ENCODE measurements at regions not wholly inside any gene's neighbourhood (a gene's known extent, or its start where the extent isn't known, plus 50 kb on each side); places are given as distances from the start of the nearest gene placed in this dataset.

DNA sequence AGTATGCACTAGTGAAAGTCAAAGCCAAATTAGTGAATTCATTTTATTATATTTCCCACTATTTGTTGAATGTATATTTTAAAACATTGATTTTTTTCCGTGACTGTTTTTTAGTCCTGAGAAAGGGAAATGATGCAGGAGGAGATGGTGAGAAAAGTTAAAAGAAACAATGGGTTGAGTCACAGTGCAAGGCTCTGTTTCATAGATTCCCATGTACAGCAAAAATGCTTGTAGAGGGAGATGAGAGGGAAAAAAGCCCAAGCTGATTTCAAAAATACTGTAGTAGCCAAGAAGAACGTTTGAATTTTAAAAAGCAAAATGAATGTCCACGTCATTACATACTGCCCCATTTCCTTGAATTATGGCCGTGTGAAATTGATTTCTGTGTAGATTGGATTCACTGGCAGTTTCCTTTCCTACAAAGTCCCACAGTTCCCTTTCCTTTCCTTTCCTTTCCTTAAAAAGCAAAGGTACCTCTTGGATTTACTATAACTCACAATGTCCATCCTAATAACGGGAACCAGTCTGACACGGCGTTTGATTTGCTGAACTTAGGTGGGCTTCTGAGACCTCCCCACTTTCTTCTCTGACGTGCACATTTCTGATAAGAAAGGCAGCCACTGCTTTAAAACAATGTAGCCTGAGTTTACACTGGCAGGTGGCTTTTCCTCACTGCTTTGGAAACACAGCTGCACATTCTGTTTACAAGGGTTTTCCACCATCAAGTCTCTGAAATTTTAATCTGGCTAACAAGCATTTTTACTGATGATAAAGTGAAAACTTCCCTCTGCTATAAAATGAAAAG is 63.7 kb downstream of the SPCS3 start:
- no peak for DNase-seq

DNA sequence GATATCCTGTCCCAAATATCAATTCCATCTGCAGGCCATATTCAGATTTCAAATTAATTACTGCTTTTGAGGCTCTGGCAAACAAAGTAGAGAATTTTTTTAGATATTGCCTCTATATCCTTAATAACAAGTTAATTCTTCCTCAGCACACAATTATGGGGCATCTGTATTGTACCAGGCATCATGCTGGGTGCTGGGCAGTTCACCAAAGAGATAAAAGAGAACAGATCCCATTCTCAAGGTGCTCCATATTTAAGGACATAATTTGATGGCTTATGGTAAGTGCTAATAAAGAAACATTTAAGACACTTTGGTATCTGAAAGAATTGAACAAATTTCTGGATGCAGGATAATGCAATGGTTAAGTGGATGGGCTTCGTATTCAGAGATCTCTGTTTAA is 65.8 kb downstream of the SPCS3 start:
- no peak for DNase-seq

DNA sequence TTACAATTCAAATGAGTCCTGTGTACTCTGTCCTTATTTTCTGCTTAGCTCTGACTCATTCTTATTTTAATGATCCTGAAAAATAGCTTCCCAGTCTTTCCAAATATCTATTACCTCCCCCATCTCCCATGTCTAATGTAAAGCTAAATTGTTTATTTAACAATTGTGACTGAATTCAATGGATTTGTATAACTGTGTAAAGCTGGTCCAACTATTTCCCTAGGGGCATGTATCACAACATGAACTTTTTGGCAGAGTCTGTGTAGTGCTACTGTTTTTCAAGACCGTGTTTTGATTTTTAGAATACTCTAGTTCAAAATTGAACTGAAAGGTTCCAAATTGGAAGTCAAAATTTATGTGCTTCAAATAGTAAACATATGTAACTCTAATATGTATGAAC is 67.8 kb downstream of the SPCS3 start:
- DNase-seq: no peak

DNA sequence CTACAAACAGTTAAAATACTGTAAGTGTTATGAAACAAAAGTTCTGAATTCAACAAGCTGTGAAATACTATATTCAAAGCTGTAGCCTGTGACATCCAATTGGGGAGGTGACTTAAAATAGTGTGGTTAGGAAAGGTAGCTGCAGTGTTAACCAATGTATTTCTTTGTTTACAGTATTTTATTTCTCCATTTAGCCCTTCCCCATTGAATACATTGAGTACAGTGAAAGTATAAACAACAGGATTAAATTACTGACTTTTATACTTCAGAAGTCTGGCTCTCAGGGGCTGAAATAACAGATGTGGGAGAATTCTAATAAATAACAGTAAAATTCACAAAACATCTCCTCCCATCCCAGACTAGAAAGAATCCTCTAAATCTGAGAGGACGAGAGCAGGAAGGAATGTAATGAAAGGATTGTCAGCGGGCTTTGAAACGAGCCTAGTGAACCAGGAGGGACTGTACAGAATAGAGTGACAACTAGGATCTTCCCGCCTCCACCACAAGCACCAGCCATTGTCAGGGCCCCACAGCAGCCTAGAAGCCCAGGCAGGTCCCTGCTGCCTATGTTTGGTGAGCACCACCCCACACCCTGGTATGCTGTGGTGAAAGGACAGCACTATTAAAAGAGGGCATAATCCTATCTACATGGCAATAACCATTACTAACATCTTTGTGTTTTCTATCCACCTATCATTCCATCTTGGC is 73.7 kb downstream of the SPCS3 start:
- DNase-seq: no peak

DNA sequence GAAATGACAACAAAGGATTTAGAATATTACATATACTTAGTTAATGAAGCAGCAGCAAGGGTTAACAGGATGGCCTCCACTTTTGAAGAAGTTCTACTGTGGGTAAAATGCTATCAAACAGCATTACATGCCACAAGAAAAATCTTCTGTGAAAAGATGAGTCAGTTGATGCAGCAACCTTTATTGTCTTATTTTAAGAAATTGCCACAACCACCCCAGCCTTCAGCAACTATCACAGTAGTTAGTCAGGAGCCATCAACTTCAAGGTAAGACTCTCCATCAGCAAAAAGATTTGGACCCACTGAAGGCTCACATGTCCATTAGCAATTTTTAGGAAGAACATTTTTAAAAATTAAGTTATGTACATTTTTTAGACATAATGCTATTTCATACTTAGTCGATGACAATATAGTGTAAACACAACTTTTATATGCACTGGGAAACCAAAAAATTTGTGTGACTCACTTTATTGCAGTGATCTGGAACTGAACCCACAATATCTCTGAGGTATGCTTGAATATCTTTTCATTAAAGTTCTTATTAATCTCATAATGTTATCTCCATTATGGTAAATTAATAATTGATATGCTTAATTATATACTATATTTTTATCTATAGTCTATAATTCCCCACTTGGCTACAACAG is 81.2 kb downstream of the SPCS3 start:
- no peak for DNase-seq

DNA sequence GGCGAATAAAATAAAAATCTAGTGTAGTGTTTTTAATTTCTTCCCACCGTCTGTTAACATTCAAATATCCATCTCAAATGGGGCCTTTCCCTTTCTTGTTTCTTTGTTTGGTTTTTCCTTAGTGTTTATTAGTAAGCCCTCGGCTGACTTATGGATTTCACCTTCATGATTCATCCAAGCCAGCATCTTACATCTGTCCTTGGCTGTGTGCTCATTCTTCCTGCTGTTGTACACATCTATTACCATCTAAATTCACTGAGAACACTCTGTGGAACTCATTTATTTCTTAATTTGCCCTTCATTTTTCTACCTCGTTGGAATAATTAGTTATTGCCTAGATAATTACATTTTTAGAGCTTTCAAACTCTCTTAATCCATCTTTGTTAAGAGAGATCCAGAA is 84.9 kb downstream of the SPCS3 start:
- no peak for DNase-seq

DNA sequence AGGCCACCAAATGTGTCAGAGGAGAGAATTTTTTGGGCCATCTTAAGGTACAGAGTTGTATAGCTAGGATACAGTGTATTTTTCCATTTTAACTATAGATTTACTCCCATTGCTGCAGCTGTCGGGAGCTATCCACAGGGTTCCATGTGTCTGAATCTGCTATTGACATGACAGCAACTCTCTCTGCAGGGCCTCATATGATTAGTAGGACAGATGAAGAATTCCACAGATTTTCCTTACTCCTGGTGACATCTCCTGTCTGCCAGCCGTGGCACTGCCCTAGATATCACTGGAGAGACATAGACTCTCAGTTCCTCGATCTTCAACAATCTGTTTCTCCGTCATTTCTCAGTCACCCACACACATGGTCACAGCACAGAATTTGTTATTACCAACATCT is 86.5 kb downstream of the SPCS3 start:
- DNase-seq: no peak

DNA sequence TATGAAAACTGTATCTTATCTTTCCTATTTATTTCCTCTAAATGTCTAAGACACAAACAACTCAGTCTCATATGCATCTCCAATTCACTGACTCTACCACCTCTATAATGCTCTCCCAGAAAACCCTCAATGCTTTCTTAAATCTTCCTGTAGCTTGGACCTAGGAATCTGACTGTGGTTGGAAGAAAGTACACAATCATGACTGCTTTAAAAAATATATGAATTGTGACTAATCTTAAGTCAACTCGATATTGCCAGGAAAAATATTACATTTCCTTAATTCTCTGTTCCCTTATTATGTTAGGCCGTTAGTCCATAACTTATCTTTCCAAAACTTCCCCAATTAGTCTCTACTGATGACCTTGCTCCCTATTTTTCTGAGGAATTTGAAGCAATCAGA is 87.0 kb downstream of the SPCS3 start:
- DNase-seq: no peak

DNA sequence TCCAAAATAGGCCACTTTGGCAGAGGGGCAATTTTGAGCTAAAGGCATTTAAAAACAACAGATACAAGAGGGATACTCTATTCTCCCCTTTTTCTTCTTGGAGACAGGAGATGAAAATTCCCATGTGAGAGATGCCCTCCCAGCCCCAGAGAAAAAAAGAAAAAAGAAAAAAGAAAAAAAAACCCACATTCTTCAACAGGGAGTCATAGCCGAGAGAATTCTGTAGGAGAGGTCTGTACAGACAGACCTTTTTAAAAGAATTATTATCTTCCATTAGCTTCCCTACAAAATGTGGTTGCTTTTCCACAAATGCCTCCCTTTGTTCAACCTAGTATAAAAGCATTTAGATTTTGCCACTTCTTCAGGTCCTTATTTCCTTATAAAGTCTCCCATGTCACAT is 89.9 kb downstream of the SPCS3 start:
- DNase-seq: no peak

DNA sequence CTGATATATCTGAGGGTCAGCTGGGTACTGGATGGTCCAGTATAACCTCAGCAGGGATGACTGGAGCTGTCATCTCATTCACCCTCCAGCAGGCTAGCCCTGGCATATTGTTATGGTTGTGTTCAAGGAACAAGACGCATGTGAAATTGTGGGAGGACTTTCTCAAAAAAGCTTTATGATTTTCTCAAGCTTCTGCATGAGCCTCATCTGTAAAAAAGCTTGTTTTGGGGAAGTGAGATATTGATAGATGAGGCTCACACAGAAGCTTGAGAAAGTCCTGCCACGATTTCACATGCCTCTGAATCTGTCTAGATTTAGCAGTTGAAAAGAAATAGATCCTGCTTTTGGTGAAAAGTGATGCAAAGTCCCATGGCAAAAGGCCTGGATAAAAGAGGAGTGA is 93.4 kb downstream of the SPCS3 start:
- no peak for DNase-seq

DNA sequence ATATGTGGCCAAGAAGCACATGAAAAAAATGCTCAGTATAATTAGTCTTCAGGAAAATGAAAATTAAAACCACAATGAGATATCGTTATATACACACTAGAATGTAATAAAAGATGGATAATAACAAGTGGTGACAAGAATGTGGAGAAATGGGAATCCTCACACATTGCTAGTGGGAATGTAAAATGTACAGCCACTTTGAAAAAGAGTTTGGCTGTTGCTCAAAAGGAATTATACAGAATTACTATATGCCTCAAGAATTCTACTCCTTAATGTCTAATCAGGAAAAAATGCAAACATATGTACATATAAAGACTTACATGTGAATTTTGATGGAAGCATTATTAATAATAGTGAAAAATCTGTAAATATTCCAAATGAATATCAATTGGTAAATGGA is 102.2 kb downstream of the SPCS3 start:
- DNase-seq: no peak

DNA sequence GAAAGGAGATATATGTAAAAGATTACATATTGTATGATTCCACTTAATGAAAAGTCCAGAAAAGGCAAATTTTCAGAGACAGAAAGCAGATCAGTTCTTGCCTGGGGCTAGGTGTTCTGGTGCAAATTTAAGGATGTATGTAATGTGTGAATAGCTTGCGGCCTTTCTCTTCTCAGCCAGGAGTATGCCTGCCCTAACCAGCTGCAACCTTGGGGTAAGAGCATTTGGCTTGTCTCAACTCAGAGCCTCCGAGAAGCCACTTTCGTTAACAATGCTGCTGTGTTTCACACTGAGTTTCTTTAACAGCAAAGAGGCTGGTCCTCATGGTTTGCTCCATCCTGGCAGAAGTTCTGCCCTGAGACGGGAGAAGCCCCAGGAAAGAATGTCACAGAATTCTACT is 102.7 kb downstream of the SPCS3 start:
- DNase-seq: no peak

DNA sequence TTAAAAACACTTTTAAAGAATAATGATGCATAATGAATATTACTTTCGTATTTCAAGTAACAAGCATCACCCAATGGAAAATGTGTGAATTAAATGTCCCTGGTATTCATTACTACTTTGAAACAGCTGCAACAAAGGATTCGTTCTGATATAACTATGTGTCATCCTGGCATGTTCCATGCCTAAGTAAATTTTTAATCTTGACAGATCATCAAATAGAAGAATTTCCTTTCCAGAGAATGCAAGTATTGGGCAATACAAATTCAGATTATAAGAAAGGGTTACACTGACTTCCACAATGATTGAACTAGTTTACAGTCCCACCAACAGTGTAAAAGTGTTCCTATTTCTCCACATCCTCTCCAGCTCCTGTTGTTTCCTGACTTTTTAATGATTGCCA is 105.3 kb downstream of the SPCS3 start:
- DNase-seq: no peak

DNA sequence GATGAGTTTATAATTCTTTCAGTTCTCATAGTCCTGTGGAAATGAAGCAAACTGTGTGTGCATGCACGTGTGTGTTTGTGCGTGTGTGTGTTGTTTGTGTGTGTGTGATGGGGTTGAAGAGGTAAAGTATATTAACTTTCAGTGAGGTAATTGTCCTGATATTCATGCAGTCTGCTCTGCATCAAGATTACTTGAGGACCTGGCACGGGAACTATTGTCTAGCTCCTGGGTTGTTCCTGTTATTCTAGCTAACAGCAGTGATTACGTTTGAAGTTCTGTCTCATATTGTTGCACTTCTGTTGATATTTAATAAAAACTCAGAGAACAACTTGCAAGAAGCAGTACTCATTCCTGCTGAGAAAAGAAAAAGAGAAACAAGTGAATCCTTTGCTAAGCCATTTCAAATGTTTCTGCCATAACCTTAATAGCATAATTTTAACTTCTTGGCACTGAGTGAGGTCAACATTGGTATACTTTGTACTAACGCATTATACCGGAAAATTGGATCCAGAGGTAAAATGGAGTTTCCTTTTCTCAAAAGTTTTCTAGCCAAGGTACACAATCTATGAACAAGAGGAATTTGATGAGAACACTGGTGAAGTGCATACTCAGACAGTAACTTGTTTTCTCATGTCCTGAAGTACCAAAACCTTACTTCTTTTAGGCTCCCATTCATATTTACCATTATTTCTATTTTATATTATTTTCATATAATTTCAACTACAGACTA is 113.2 kb downstream of the SPCS3 start:
- DNase-seq: no peak

DNA sequence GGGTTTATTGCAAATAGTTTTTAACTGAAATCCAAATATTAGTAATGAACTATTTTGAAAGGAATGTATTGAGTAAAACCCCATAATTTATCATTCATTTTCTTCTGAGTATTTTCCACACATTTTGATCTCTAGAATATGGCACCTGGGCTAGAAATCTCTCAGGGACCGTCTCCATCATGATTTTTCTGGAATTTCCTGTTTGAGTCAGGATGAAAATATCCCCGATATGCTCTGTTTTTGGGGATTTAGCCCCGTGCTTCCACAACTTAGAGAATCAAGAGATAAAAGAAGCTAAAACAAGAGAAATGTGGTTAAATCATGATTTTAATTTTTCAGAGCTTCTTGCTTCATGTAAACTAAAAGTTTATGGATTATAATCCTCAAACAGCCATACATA is 114.2 kb downstream of the SPCS3 start:
- DNase-seq: no peak

DNA sequence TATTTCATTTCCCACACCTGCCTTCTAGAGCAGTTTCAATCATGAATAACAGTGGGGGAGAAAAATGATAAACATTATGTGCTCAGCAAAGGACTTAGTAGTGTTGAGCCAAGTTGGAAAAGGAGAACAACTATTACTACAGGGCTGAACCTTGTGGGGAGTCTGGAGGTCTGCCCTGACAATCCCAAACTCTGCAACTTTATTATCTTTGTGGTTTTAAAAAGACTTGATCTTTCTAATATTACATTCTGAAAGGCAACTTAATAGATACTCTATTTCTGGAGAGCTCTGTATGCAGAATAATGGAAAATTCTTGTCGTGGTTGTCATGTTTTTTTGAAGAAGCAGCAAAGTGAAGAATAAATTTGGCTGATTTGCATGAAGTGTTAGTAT is 116.1 kb downstream of the SPCS3 start:
- no peak for DNase-seq

DNA sequence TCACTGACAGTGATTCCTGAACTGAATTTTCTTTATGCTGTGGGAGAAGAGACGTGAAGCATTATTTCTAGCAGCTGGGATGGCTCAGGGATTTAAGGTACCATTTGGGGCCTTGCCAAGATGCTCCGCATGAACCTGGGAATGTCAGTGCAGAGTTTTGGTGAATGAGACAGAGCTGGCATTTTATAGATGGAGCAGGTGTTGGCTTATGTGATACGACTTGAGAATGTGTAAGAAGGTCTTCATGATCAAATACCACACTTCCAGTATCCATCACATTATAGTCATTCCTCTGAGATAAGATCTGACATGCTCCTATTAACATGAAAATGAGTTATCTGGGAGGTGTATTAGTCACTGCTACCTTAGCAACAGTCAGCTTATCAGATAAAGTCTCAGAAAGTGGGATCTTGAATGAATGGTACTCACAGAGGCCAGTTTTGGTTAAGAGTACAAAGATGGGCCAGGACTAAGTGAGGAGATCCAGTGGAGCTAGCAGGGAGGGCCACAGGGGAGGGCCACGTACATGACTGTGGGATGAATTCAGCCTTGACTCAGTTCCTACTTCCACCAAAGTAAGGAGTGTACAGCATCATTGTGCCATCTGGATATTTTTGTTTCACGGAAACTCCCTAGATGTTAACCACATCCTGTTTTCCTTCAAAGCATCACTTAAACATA is 116.7 kb downstream of the SPCS3 start:
- DNase-seq: no peak

DNA sequence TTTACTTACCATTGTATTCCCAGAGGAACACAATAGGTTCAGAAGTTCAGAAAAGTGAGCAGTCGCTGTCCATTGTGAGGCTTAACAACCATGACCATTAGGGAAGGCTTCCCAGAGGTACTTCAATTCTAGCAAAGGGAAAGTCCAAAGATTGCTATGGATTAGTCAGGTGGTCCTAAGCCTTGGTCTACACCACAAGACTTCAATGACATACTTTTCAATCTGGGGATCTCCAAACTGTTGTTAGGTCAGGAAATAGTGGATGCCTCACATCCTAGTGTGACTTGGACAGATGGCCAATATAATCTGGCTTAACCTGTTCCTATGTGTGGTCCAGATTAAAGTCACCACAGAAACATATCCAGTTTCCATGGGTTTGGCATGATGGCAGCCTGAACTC is 118.0 kb downstream of the SPCS3 start:
- no peak for DNase-seq

DNA sequence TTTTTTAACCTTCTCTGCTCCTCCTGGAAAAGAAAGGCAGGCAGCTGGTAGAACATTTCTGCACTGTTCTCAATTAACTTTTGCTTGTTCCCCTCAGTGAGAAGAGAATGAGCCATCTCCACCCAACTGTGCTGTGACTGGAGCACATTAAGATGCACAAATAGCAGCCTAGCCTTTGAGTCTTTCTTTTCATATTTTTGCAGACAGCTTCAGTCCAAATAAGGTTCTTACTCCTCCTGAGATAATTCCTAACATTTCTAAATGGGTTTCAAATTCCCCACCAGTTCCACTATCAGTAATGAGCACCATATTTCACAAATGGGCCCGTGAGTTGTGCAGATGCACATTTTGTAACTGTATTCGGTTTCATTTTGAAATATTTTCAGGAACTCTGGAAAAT is 118.6 kb downstream of the SPCS3 start:
- no peak for DNase-seq

DNA sequence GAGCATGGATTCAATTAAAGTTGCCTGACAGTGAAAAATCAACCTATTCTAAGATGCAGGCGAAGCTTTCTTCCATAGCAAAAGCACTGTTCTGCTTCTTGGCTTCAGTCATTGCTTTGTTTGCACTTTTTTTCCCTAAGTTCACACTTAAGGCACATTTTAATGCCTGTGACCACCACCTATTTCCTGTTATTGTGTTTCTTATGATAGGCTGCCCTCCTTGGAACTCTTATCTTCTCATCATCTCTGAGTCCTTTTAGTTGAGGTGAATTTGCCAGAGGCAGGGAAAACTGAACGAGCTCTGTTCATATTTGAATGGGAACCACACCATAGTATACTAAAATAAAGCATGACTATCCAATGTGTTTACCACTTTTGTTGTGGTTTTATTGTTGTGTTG is 119.8 kb downstream of the SPCS3 start:
- no peak for DNase-seq

DNA sequence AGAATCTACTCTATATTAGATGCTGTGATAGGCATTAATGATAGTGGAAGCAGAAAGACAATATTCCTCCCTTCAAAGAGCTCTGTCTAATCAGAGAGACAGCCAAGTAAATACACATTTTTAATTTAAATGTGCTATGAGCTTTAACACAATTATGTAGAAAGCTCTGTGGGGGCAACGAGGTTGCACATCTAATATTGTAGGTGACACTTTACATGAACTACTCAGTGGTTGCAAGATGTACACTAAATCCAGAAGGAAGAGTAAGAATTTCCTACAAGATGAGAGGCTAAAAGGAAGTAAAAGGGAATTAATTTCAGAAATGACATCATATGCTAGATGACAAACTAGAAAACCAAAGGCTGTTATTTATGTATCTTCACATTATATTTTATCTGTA is 120.9 kb downstream of the SPCS3 start:
- DNase-seq: no peak

DNA sequence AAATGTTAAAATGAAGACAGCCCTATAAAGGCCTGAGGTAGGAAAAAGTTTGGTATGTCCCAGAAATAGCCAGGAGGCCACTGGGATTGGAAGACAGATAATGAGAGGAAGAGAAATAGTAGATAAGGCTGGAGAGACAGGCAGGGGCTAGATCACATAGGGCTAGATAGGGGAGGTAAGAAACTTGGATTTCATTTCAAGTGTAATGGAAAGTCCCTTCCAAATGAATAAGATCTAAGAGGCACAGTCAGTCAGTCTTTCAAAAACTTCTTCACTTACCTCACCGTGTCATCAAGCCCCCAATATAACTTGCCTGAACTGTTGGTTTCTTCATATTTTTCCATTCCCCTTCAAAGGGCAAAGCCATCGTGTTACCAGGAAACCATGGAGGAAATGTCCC is 121.8 kb downstream of the SPCS3 start:
- no peak for DNase-seq
